GM12878 (cell line): ENCODE measurements at regions not wholly inside any gene's neighbourhood (a gene's known extent, or its start where the extent isn't known, plus 50 kb on each side); places are given as distances from the start of the nearest gene placed in this dataset.

Experiments used
- BACH1 ChIP-seq: fragments of 450-650 bp; IDR thresholded peaks from 2 replicates; pipeline ENCODE4 v1.6.1; 2017; ENCODE audit warnings: mild to moderate bottlenecking, borderline replicate concordance
- CBFB ChIP-seq: IDR thresholded peaks from 2 replicates; pipeline ENCODE4 v1.6.1; 2016; ENCODE audit warnings: antibody characterized with exemption, low read depth
- CREM ChIP-seq: IDR thresholded peaks from 2 replicates; pipeline ENCODE4 v1.6.1; 2014; ENCODE audit warnings: antibody characterized with exemption, low read depth
- IKZF1 ChIP-seq: fragments of 450-650 bp; conservative IDR thresholded peaks from 2 replicates; pipeline ENCODE4 v1.6.1; 2017; ENCODE audit warnings: antibody characterized with exemption, mild to moderate bottlenecking
- IKZF2 ChIP-seq, 2 experiments: fragments of 450-650 bp; IDR thresholded peaks; 2 replicates each; pipeline ENCODE4 v1.6.1; 2017; ENCODE audit warnings: mild to moderate bottlenecking in 2 of 2, moderate library complexity in 2 of 2
- NFXL1 ChIP-seq: fragments of 450-650 bp; IDR thresholded peaks from 2 replicates; pipeline ENCODE4 v1.6.1; 2017; ENCODE audit warnings: antibody characterized with exemption, mild to moderate bottlenecking, borderline replicate concordance
- NFYB ChIP-seq: IDR thresholded peaks from 2 replicates; pipeline ENCODE4 v1.6.1; 2011; ENCODE audit warnings: low read depth, mild to moderate bottlenecking, low read length, improper control_type of control experiment, moderate library complexity; ENCODE audit not compliant: insufficient read depth
- RBBP5 ChIP-seq: fragments of 200-600 bp; sonication (generic); conservative IDR thresholded peaks from 2 replicates; pipeline ENCODE4 v1.6.1; 2016
- RELA ChIP-seq: fragments of 450-650 bp; IDR thresholded peaks from 2 replicates; pipeline ENCODE4 v1.8.0; 2014; ENCODE audit warnings: borderline replicate concordance; ENCODE audit not compliant: partially characterized antibody
- RUNX3 ChIP-seq: IDR thresholded peaks from 2 replicates; pipeline ENCODE4 v1.6.1; 2012; ENCODE audit warnings: low read length, inconsistent platforms
- SIN3A ChIP-seq: IDR thresholded peaks from 2 replicates; pipeline ENCODE4 v1.6.1; 2012; ENCODE audit warnings: low read depth, low read length, improper control_type of control experiment
- SMAD5 ChIP-seq: IDR thresholded peaks from 2 replicates; pipeline ENCODE4 v1.6.1; 2016; ENCODE audit warnings: antibody characterized with exemption, low read depth
- SMC3 ChIP-seq: IDR thresholded peaks from 2 replicates; pipeline ENCODE4 v1.6.1; 2011; ENCODE audit warnings: low read length, improper control_type of control experiment, borderline replicate concordance
- SP1 ChIP-seq: IDR thresholded peaks from one replicate; pipeline ENCODE4 v1.6.1; 2011; ENCODE audit warnings: low read depth, low read length
- STAT1 ChIP-seq: fragments of 450-650 bp; conservative IDR thresholded peaks from 2 replicates; pipeline ENCODE4 v1.6.1; 2014; ENCODE audit warnings: antibody characterized with exemption, mild to moderate bottlenecking
- TARDBP ChIP-seq: IDR thresholded peaks from 2 replicates; pipeline ENCODE4 v1.6.1; 2016; ENCODE audit warnings: borderline replicate concordance
- TBL1XR1 ChIP-seq: IDR thresholded peaks from 2 replicates; pipeline ENCODE4 v1.6.1; 2012; ENCODE audit warnings: low read depth, low read length, improper control_type of control experiment
- TF ChIP-seq, protein P1 (sequence below): fragments of 450-650 bp; IDR thresholded peaks from 2 replicates; pipeline ENCODE4 v1.6.1; 2017; ENCODE audit warnings: mild to moderate bottlenecking, moderate library complexity
- TF ChIP-seq, protein P2 (sequence below): fragments of 450-650 bp; IDR thresholded peaks from 2 replicates; pipeline ENCODE4 v1.6.1; 2016; ENCODE audit warnings: mild to moderate bottlenecking
- TF ChIP-seq, protein P3 (sequence below), 3 experiments: IDR thresholded peaks in 2 of 3; conservative IDR thresholded peaks in 1 of 3; 2 replicates each; pipeline ENCODE4 v1.5.1; 2011; ENCODE audit warnings: low read depth in 3 of 3, low read length in 3 of 3, mild to moderate bottlenecking in 3 of 3, control low read depth in 2 of 3, moderate library complexity in 2 of 3, inconsistent platforms in 1 of 3, mixed read lengths in 1 of 3; ENCODE audit not compliant: control insufficient read depth in 2 of 3, insufficient read depth in 1 of 3; ENCODE audit errors: extremely low read depth in 1 of 3
- TF ChIP-seq, protein P4 (sequence below): IDR thresholded peaks from 2 replicates; pipeline ENCODE4 v1.6.1; 2011; ENCODE audit warnings: low read depth, low read length, improper control_type of control experiment, borderline replicate concordance

DNA sequence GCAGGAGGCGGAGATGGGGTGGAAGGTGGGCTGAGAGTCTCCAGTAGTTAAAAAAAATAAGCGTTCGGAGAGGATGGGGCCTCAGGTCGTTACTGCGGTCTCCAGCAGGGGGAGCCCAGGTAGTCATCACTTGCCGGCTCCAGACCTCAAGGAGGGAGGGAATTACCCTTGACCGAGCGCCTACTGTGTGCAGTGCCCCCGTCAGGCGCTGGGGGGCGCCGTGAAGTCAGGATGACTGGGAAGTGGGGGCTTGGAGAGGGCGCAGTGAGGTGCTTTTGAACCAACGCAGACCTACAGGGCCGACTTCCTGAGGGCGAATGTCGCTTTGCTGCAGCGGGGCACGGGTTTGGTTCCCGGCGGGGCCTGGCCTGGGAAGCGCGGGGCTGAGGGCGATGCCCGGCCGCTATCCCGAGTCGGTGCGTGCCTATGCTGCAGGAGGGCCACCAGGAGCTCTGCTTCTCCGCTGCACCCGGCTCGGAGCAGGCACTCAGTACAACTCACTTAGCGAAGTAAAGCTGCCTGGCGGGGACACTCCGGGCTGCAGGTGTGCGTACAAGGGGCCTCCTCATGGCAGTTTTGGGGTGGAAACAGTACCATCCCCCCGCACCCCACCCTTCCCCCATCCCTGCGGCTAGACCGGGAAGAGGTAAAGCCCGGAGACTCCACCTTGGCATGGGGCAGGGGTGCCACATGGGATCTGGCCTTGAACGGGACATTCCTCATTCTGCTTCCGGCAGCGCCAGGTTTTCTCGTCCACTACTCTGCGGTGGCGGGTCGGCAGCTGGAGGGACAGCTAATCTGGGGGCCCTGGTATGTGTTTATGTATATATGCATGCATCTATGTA, 79.8 kb downstream of the RHCG start (continued):
- TF ChIP-seq SP1 (no peak), IKZF2 (IDR thresholded peaks at IDR 0.05) (peak in 1 of 2 experiments; percentile 23; a peak in 1 of 4 replicates), STAT1 (0 out of 2 replicates have a peak, but pooled peaks have one; percentile 32), BACH1 (0 out of 2 replicates have a peak, but pooled peaks have one; percentile 27), NFYB (no peak), RUNX3 (peak; percentile 96), CBFB (peak; percentile 92), SIN3A (no peak), RBBP5 (no peak), SMC3 (peak; percentile 67; the same call in 1 of the 2 replicates), CREM (0 out of 2 replicates have a peak, but pooled peaks have one; percentile 16), NFXL1 (no peak), RELA (peak; percentile 23), TARDBP (no peak), TBL1XR1 (no peak), SMAD5 (no peak), IKZF1 (peak; percentile 31; the same call in 1 of the 2 replicates)
- TF ChIP-seq, protein P1, sequence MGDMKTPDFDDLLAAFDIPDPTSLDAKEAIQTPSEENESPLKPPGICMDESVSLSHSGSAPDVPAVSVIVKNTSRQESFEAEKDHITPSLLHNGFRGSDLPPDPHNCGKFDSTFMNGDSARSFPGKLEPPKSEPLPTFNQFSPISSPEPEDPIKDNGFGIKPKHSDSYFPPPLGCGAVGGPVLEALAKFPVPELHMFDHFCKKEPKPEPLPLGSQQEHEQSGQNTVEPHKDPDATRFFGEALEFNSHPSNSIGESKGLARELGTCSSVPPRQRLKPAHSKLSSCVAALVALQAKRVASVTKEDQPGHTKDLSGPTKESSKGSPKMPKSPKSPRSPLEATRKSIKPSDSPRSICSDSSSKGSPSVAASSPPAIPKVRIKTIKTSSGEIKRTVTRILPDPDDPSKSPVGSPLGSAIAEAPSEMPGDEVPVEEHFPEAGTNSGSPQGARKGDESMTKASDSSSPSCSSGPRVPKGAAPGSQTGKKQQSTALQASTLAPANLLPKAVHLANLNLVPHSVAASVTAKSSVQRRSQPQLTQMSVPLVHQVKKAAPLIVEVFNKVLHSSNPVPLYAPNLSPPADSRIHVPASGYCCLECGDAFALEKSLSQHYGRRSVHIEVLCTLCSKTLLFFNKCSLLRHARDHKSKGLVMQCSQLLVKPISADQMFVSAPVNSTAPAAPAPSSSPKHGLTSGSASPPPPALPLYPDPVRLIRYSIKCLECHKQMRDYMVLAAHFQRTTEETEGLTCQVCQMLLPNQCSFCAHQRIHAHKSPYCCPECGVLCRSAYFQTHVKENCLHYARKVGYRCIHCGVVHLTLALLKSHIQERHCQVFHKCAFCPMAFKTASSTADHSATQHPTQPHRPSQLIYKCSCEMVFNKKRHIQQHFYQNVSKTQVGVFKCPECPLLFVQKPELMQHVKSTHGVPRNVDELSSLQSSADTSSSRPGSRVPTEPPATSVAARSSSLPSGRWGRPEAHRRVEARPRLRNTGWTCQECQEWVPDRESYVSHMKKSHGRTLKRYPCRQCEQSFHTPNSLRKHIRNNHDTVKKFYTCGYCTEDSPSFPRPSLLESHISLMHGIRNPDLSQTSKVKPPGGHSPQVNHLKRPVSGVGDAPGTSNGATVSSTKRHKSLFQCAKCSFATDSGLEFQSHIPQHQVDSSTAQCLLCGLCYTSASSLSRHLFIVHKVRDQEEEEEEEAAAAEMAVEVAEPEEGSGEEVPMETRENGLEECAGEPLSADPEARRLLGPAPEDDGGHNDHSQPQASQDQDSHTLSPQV, result 0 out of 2 replicates have a peak, but pooled peaks have one; percentile 30
- TF ChIP-seq, protein P2, sequence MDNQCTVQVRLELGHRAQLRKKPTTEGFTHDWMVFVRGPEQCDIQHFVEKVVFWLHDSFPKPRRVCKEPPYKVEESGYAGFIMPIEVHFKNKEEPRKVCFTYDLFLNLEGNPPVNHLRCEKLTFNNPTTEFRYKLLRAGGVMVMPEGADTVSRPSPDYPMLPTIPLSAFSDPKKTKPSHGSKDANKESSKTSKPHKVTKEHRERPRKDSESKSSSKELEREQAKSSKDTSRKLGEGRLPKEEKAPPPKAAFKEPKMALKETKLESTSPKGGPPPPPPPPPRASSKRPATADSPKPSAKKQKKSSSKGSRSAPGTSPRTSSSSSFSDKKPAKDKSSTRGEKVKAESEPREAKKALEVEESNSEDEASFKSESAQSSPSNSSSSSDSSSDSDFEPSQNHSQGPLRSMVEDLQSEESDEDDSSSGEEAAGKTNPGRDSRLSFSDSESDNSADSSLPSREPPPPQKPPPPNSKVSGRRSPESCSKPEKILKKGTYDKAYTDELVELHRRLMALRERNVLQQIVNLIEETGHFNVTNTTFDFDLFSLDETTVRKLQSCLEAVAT, result peak; percentile 56; the same call in 1 of the 2 replicates
- TF ChIP-seq, protein P3, sequence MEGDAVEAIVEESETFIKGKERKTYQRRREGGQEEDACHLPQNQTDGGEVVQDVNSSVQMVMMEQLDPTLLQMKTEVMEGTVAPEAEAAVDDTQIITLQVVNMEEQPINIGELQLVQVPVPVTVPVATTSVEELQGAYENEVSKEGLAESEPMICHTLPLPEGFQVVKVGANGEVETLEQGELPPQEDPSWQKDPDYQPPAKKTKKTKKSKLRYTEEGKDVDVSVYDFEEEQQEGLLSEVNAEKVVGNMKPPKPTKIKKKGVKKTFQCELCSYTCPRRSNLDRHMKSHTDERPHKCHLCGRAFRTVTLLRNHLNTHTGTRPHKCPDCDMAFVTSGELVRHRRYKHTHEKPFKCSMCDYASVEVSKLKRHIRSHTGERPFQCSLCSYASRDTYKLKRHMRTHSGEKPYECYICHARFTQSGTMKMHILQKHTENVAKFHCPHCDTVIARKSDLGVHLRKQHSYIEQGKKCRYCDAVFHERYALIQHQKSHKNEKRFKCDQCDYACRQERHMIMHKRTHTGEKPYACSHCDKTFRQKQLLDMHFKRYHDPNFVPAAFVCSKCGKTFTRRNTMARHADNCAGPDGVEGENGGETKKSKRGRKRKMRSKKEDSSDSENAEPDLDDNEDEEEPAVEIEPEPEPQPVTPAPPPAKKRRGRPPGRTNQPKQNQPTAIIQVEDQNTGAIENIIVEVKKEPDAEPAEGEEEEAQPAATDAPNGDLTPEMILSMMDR (IDR thresholded peaks at IDR 0.05 in 2 of 3, conservative IDR thresholded peaks at IDR 0.05 in 1 of 3; ENCODE audit: control insufficient read depth in 2 of 3, extremely low read depth in 1 of 3, insufficient read depth in 1 of 3, low read depth in 3 of 3, low read length in 3 of 3), result peak; percentile 93 to 99 (median 97)
- TF ChIP-seq, protein P4, sequence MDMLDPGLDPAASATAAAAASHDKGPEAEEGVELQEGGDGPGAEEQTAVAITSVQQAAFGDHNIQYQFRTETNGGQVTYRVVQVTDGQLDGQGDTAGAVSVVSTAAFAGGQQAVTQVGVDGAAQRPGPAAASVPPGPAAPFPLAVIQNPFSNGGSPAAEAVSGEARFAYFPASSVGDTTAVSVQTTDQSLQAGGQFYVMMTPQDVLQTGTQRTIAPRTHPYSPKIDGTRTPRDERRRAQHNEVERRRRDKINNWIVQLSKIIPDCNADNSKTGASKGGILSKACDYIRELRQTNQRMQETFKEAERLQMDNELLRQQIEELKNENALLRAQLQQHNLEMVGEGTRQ, result no peak
